Sigmoid colon (tissue), 6 donors: ENCODE measurements at regions not wholly inside any gene's neighbourhood (a gene's known extent, or its start where the extent isn't known, plus 50 kb on each side); places are given as distances from the start of the nearest gene placed in this dataset.

ENCODE experiments used
- DNase-seq: peaks from one replicate; pipeline ENCODE4 v3.0.0-alpha.2; 2019
- H3K27ac ChIP-seq, 4 donors: fragments of 200-600 bp; sonication (generic); one replicate each; pipeline ENCODE4 v1.5.1; 2016 to 2019; ENCODE audit warnings: mild to moderate bottlenecking in 1 of 4
- H3K27me3 ChIP-seq, 3 donors: fragments of 200-600 bp; sonication (generic); one replicate each; pipeline ENCODE4 v1.5.1; 2019; ENCODE audit warnings: mild to moderate bottlenecking in 1 of 3
- H3K36me3 ChIP-seq, 4 donors: fragments of 200-600 bp; sonication (generic); one replicate each; pipeline ENCODE4 v1.5.1; 2016 to 2019
- H3K4me1 ChIP-seq, 4 donors: fragments of 200-600 bp; sonication (generic); one replicate each; pipeline ENCODE4 v1.5.1; 2017 to 2019
- H3K4me3 ChIP-seq, 4 donors: fragments of 200-600 bp; sonication (generic); one replicate each; pipeline ENCODE4 v1.5.1; 2017 to 2019; ENCODE audit warnings: mild to moderate bottlenecking in 2 of 4, moderate library complexity in 1 of 4
- H3K9me3 ChIP-seq, 4 donors: fragments of 200-600 bp in 3 of 4; sonication (generic) in 3 of 4; one replicate each; pipeline versions ENCODE4 v1.5.1 to v1.6.1; 2013 to 2019
- CTCF ChIP-seq, 4 experiments: fragments of 450-650 bp in 3 of 4; fragments of 200-600 bp in 1 of 4; IDR thresholded peaks; one replicate each; pipeline ENCODE4 v1.5.1; 2016 to 2019; ENCODE audit warnings: antibody characterized with exemption in 4 of 4, mild to moderate bottlenecking in 3 of 4, moderate library complexity in 2 of 4
- EP300 ChIP-seq, 4 donors: sonication (generic); formaldehyde crosslinking; IDR thresholded peaks; one replicate each; pipeline ENCODE4 v1.6.1; 2017; ENCODE audit warnings: antibody characterized with exemption in 4 of 4
- POLR2A ChIP-seq, 2 donors: fragments of 450-650 bp; IDR thresholded peaks; one replicate each; pipeline ENCODE4 v1.6.1; 2016; ENCODE audit warnings: antibody characterized with exemption in 2 of 2, mild to moderate bottlenecking in 2 of 2, moderate library complexity in 2 of 2
- POLR2AphosphoS5 ChIP-seq, 4 donors: sonication (generic); formaldehyde crosslinking; IDR thresholded peaks; one replicate each; pipeline ENCODE4 v1.6.1; 2017; ENCODE audit warnings: antibody characterized with exemption in 4 of 4
- WGBS, 2 donors: extraction: QIAGEN DNeasy Blood & Tissue Kit; methylation state at CpG; one replicate each; pipeline ENCODE4 v1.1.7; 2013; 5-methylcytosine and 5-hydroxymethylcytosine counted together
- intact Hi-C: fragments of 100-400 bp; cut with DNase I; formaldehyde crosslinking; loops from one replicate; pipeline ENCODE4 v1.15.1; 2023
- small RNA-seq, 3 donors: library from RNA; depleted of rRNA; stranded (forward); fragments of <200 nt; gene quantifications; one replicate each; pipeline ENCODE3, GENCODE V24; 2016
- donor health status: healthy with polysubstance abuse.
- donor health status: healthy.

DNA sequence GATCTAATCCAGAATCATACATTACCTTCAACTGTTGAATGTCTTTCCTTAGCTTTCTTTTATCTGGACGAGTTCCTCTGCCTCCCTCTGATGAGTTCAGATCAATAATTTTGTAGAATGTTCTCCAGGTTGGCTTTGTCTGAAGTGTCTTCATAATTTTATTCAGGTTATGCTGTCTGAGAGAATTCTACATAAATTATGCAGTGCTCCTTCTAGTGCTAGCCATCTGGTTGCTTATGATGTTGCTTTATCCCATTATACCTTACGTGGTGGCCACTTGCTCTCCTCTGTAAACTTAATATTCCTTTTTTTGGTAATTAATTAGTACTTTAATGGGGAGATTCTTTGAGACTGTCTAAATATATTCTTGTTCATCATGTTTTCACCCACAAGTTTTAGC lies 67.7 kb upstream of the PTCHD4 start:
- no peaks in the 10 kb centered on the region for H3K9me3 ChIP-seq
- intact Hi-C loops: no loop called here
- no peaks in the 10 kb centered on the region for H3K27me3 ChIP-seq
- 82 to 84% methylated on average over 2 of the region's 2 CpGs for WGBS, 2 donors
- no peak overlapping the region for H3K27ac ChIP-seq
- H3K4me3 ChIP-seq: no peak overlapping the region
- H3K4me1 ChIP-seq: no peaks in the 10 kb centered on the region
- H3K36me3 ChIP-seq: no peaks in the 10 kb centered on the region
- TF ChIP-seq POLR2A (IDR thresholded peaks at IDR 0.05): no peak
- TF ChIP-seq EP300 (IDR thresholded peaks at IDR 0.05): no peak
- no peak for TF ChIP-seq CTCF (IDR thresholded peaks at IDR 0.05)
- no peak for TF ChIP-seq POLR2AphosphoS5 (IDR thresholded peaks at IDR 0.05)
- DNase-seq: no peak

DNA sequence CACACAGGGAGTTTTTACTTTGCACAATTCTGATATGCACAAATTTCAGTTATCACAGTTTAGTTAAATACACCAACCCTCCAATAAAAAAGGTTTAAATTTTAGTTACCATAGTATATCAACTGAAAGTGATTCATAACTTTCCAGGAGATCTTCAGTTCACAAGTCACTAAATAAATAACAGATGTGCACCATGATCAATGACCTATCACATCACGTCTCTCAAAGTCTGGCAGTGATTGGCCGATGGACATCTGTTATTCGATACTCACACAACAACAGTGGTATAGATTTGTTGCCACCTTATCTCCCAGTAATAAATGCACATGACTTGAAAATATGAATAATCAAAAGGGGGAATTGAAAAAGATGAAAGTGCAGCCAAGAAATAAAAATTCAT lies 66.8 kb upstream of the PTCHD4 start:
- no peaks in the 10 kb centered on the region for H3K36me3 ChIP-seq
- H3K27ac ChIP-seq: no peak overlapping the region
- H3K4me1 ChIP-seq: no peaks in the 10 kb centered on the region
- H3K27me3 ChIP-seq: no peaks in the 10 kb centered on the region
- no peak overlapping the region for H3K4me3 ChIP-seq
- TF ChIP-seq EP300 (IDR thresholded peaks at IDR 0.05) (no peak), POLR2A (IDR thresholded peaks at IDR 0.05) (no peak), POLR2AphosphoS5 (IDR thresholded peaks at IDR 0.05) (no peak), CTCF (IDR thresholded peaks at IDR 0.05) (no peak)
- DNase-seq: no peak
- H3K9me3 ChIP-seq: no peaks in the 10 kb centered on the region
- intact Hi-C loops: no loop called here
- WGBS, 2 donors: 89% methylated on average over 3 of the region's 3 CpGs

- intact Hi-C loops: no loop called here
- 70 to 76% methylated on average over 6 of the region's 6 CpGs for WGBS, 2 donors
- no peaks in the 10 kb centered on the region for H3K27me3 ChIP-seq
- H3K9me3 ChIP-seq: no peaks in the 10 kb centered on the region
- no peaks in the 10 kb centered on the region for H3K4me1 ChIP-seq
- no peak overlapping the region for H3K27ac ChIP-seq
- TF ChIP-seq POLR2AphosphoS5 (IDR thresholded peaks at IDR 0.05): no peak
- no peak for TF ChIP-seq CTCF (IDR thresholded peaks at IDR 0.05)
- no peak for TF ChIP-seq POLR2A (IDR thresholded peaks at IDR 0.05)
- no peak for TF ChIP-seq EP300 (IDR thresholded peaks at IDR 0.05)
- no peaks in the 10 kb centered on the region for H3K36me3 ChIP-seq
- no peak overlapping the region for H3K4me3 ChIP-seq
- DNase-seq: no peak
Observed at GRCh38 chr6:48176645-48177308, 65.8 kb upstream of the PTCHD4 start.

DNA sequence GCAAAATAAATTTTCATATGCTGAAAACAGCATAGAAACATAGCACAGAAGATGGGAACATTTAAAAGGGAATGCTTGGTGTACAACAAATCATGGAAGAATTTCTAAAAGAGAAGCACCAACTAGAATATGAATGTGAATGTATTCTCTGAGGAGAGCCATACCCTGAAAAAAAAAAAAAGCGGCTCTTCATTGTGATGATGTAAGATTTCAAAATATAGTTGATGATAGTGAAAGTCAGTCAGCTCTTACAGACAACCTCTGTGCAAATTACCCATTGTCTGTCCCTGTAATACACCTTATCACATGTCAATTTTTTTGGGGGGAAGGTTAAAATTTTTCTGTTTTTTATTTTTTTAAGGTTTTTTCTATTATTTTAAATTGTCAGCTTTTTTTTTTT lies 58.6 kb upstream of the PTCHD4 start:
- H3K36me3 ChIP-seq: no peaks in the 10 kb centered on the region
- no peak overlapping the region for H3K4me3 ChIP-seq
- no peaks in the 10 kb centered on the region for H3K4me1 ChIP-seq
- intact Hi-C loops: no loop called here
- H3K27ac ChIP-seq: no peak overlapping the region
- no peaks in the 10 kb centered on the region for H3K9me3 ChIP-seq
- TF ChIP-seq CTCF (IDR thresholded peaks at IDR 0.05) (no peak), EP300 (IDR thresholded peaks at IDR 0.05) (no peak), POLR2A (IDR thresholded peaks at IDR 0.05) (no peak), POLR2AphosphoS5 (IDR thresholded peaks at IDR 0.05) (no peak)
- DNase-seq: no peak
- H3K27me3 ChIP-seq: no peaks in the 10 kb centered on the region
- WGBS, 2 donors: 94 to 100% methylated on average over 1 of the region's 1 CpG

Small RNAs in the stretch of these regions (small RNA-seq; reads per million reads assigned to genes)
- gene FO393413.1 (0 reads per million in 3 donors), gene RNU7-65P (0 reads per million in 3 donors)
